B cell (primary cell): ENCODE measurements at regions not wholly inside any gene's neighbourhood (a gene's known extent, or its start where the extent isn't known, plus 50 kb on each side); places are given as distances from the start of the nearest gene placed in this dataset.

Experiments used
- CTCF ChIP-seq: fragments of 200-600 bp; IDR thresholded peaks from one replicate; pipeline ENCODE4 v1.8.0; 2022; ENCODE audit warnings: antibody characterized with exemption, mild to moderate bottlenecking
- EZH2 ChIP-seq: IDR thresholded peaks from 2 replicates; pipeline ENCODE4 v1.6.1; 2012; ENCODE audit warnings: borderline replicate concordance, low read depth, mild to moderate bottlenecking, moderate library complexity, low read length; ENCODE audit not compliant: insufficient read depth, poor library complexity, severe bottlenecking

GRCh38 chr3:69683082-69683806 lies 56.0 kb upstream of the MITF start:
- TF ChIP-seq CTCF: no peak
- no peak for TF ChIP-seq EZH2
